H1 (cell line): ENCODE measurements at regions not wholly inside any gene's neighbourhood (a gene's known extent, or its start where the extent isn't known, plus 50 kb on each side); places are given as distances from the start of the nearest gene placed in this dataset.

ENCODE experiments used
- CHD7 ChIP-seq: fragments of 300-600 bp; sonication (generic); IDR thresholded peaks from 2 replicates; pipeline ENCODE4 v1.7.1; 2012; ENCODE audit warnings: low read length, moderate library complexity, mild to moderate bottlenecking, inconsistent platforms; ENCODE audit not compliant: insufficient replicate concordance
- CTCF ChIP-seq, 3 experiments: IDR thresholded peaks; 1 replicate in 2 of 3; 2 replicates in 1 of 3; pipeline versions ENCODE4 v1.5.1 to v1.6.1; 2011; ENCODE audit warnings: low read length in 3 of 3, mild to moderate bottlenecking in 3 of 3, inconsistent platforms in 2 of 3, low read depth in 1 of 3, moderate library complexity in 1 of 3; ENCODE audit not compliant: insufficient read depth in 1 of 3; ENCODE audit errors: control extremely low read depth in 1 of 3
- HDAC6 ChIP-seq: IDR thresholded peaks from one replicate; pipeline ENCODE4 v1.7.1; 2012; ENCODE audit warnings: low read depth, mild to moderate bottlenecking, inconsistent platforms, low read length, moderate library complexity
- SUZ12 ChIP-seq: fragments of 200-600 bp; sonication (generic); IDR thresholded peaks from 2 replicates; pipeline ENCODE4 v1.6.1; 2012; ENCODE audit warnings: mild to moderate bottlenecking, inconsistent platforms, low read length, moderate library complexity, mixed read lengths

- TF ChIP-seq CHD7, result no peak
- no peak for TF ChIP-seq SUZ12
- no peak for TF ChIP-seq HDAC6
- TF ChIP-seq CTCF (IDR thresholded peaks at IDR 0.05; ENCODE audit: control extremely low read depth in 1 of 3, insufficient read depth in 1 of 3, low read depth in 1 of 3, low read length in 3 of 3), result no peak
Observed at GRCh38 chr2:120871016-120871635, 135.5 kb downstream of the GLI2 start (continued).
